ENCODE measurements at regions not wholly inside any gene's neighbourhood (a gene's known extent, or its start where the extent isn't known, plus 50 kb on each side); places are given as distances from the start of the nearest gene placed in this dataset.

- CTCF ChIA-PET = no interaction called here
- no peaks in the 10 kb centered on the region for H3K36me3 ChIP-seq (ENCODE audit: insufficient read depth, low read length)
- H3K27me3 ChIP-seq (ENCODE audit: insufficient read depth, low read length, poor library complexity, severe bottlenecking) = no peaks in the 10 kb centered on the region
- no peak overlapping the region for H3K27ac ChIP-seq (ENCODE audit: low read depth, low read length)
- H3K4me1 Mint-ChIP-seq = no peaks in the 10 kb centered on the region
- H3K4me3 ChIP-seq (ENCODE audit: low read length) = no peak overlapping the region
- POLR2A ChIA-PET = no interaction called here
- no peaks in the 10 kb centered on the region for H3K27me3 Mint-ChIP-seq
- H3K4me3 Mint-ChIP-seq = no peak overlapping the region
- no peaks in the 10 kb centered on the region for H3K36me3 Mint-ChIP-seq
- no peaks in the 10 kb centered on the region for H3K4me1 ChIP-seq (ENCODE audit: insufficient read depth, low read length)
- no peak for DNase-seq
- no peaks in the 10 kb centered on the region for H3K9me3 ChIP-seq (ENCODE audit: low read length)
- peaks cover 19 to 36% (median 30%) of the 10 kb centered on the region in 5 donors for H3K9me3 Mint-ChIP-seq
- H3K27ac Mint-ChIP-seq = no peak overlapping the region
Measured at GRCh38 chr18:43720041-43720440, 442.8 kb upstream of the SYT4 start.

GRCh38 chr18:43735570-43735969, 458.3 kb upstream of the SYT4 start:
- Mint-ChIP-seq H3K4me1 (no peaks in the 10 kb centered on the region), H3K27me3 (no peaks in the 10 kb centered on the region), H3K4me3 (no peak overlapping the region), H3K9me3 (peaks cover 0 to 14% (median 9%) of the 10 kb centered on the region in 5 donors), H3K36me3 (no peaks in the 10 kb centered on the region), H3K27ac (no peak overlapping the region)
- CTCF ChIA-PET = no interaction called here
- H3K36me3 ChIP-seq (ENCODE audit: insufficient read depth, low read length) = no peaks in the 10 kb centered on the region
- no peak overlapping the region for H3K4me3 ChIP-seq (ENCODE audit: low read length)
- H3K27me3 ChIP-seq (ENCODE audit: insufficient read depth, low read length, poor library complexity, severe bottlenecking) = no peaks in the 10 kb centered on the region
- no peak overlapping the region for H3K27ac ChIP-seq (ENCODE audit: low read depth, low read length)
- H3K4me1 ChIP-seq (ENCODE audit: insufficient read depth, low read length) = no peaks in the 10 kb centered on the region
- no peaks in the 10 kb centered on the region for H3K9me3 ChIP-seq (ENCODE audit: low read length)
- DNase-seq = no peak
- POLR2A ChIA-PET = no interaction called here

- Histone ChIP-seq H3K4me3 (ENCODE audit: low read length) (no peak overlapping the region), H3K9me3 (ENCODE audit: low read length) (no peaks in the 10 kb centered on the region), H3K27me3 (ENCODE audit: insufficient read depth, low read length, poor library complexity, severe bottlenecking) (no peaks in the 10 kb centered on the region), H3K4me1 (ENCODE audit: insufficient read depth, low read length) (no peaks in the 10 kb centered on the region), H3K36me3 (ENCODE audit: insufficient read depth, low read length) (no peaks in the 10 kb centered on the region), H3K27ac (ENCODE audit: low read depth, low read length) (no peak overlapping the region)
- no peak for DNase-seq
- Mint-ChIP-seq H3K36me3 (no peaks in the 10 kb centered on the region), H3K9me3 (peaks cover 0 to 15% (median 8%) of the 10 kb centered on the region in 5 donors), H3K4me3 (no peak overlapping the region), H3K27me3 (no peaks in the 10 kb centered on the region), H3K4me1 (no peaks in the 10 kb centered on the region), H3K27ac (no peak overlapping the region)
- ChIA-PET POLR2A (no interaction called here), CTCF (no interaction called here)
Measured at GRCh38 chr18:43744960-43745745, 467.9 kb upstream of the SYT4 start.

GRCh38 chr18:43751203-43751602, 473.9 kb upstream of the SYT4 start:
- CTCF ChIA-PET = no interaction called here
- Mint-ChIP-seq H3K36me3 (no peaks in the 10 kb centered on the region), H3K27me3 (no peaks in the 10 kb centered on the region), H3K4me1 (no peaks in the 10 kb centered on the region), H3K27ac (no peak overlapping the region), H3K9me3 (peaks cover 0 to 21% (median 6%) of the 10 kb centered on the region in 5 donors), H3K4me3 (no peak overlapping the region)
- Histone ChIP-seq H3K9me3 (ENCODE audit: low read length) (no peaks in the 10 kb centered on the region), H3K27me3 (ENCODE audit: insufficient read depth, low read length, poor library complexity, severe bottlenecking) (no peaks in the 10 kb centered on the region), H3K36me3 (ENCODE audit: insufficient read depth, low read length) (no peaks in the 10 kb centered on the region), H3K4me3 (ENCODE audit: low read length) (no peak overlapping the region), H3K27ac (ENCODE audit: low read depth, low read length) (no peak overlapping the region), H3K4me1 (ENCODE audit: insufficient read depth, low read length) (no peaks in the 10 kb centered on the region)
- DNase-seq = no peak
- POLR2A ChIA-PET = no interaction called here

- H3K27ac Mint-ChIP-seq = no peak overlapping the region
- H3K9me3 Mint-ChIP-seq = peaks cover 0 to 26% (median 7%) of the 10 kb centered on the region in 5 donors
- ChIA-PET CTCF (no interaction called here), POLR2A (no interaction called here)
- no peaks in the 10 kb centered on the region for H3K27me3 ChIP-seq (ENCODE audit: insufficient read depth, low read length, poor library complexity, severe bottlenecking)
- no peaks in the 10 kb centered on the region for H3K9me3 ChIP-seq (ENCODE audit: low read length)
- H3K4me3 Mint-ChIP-seq = no peak overlapping the region
- no peak for DNase-seq
- no peaks in the 10 kb centered on the region for H3K4me1 ChIP-seq (ENCODE audit: insufficient read depth, low read length)
- no peaks in the 10 kb centered on the region for H3K36me3 ChIP-seq (ENCODE audit: insufficient read depth, low read length)
- H3K27me3 Mint-ChIP-seq = no peaks in the 10 kb centered on the region
- no peak overlapping the region for H3K27ac ChIP-seq (ENCODE audit: low read depth, low read length)
- no peaks in the 10 kb centered on the region for H3K4me1 Mint-ChIP-seq
- H3K36me3 Mint-ChIP-seq = no peaks in the 10 kb centered on the region
- H3K4me3 ChIP-seq (ENCODE audit: low read length) = no peak overlapping the region
Measured at GRCh38 chr18:43751835-43752234, 474.5 kb upstream of the SYT4 start.

- Mint-ChIP-seq H3K27ac (no peak overlapping the region), H3K4me1 (no peaks in the 10 kb centered on the region), H3K9me3 (peaks cover 0 to 18% (median 13%) of the 10 kb centered on the region in 5 donors), H3K4me3 (no peak overlapping the region), H3K36me3 (no peaks in the 10 kb centered on the region), H3K27me3 (no peaks in the 10 kb centered on the region)
- POLR2A ChIA-PET = no interaction called here
- no peak overlapping the region for H3K4me3 ChIP-seq (ENCODE audit: low read length)
- H3K27me3 ChIP-seq (ENCODE audit: insufficient read depth, low read length, poor library complexity, severe bottlenecking) = no peaks in the 10 kb centered on the region
- no peak for DNase-seq
- H3K36me3 ChIP-seq (ENCODE audit: insufficient read depth, low read length) = no peaks in the 10 kb centered on the region
- CTCF ChIA-PET = no interaction called here
- H3K4me1 ChIP-seq (ENCODE audit: insufficient read depth, low read length) = no peaks in the 10 kb centered on the region
- no peak overlapping the region for H3K27ac ChIP-seq (ENCODE audit: low read depth, low read length)
- no peaks in the 10 kb centered on the region for H3K9me3 ChIP-seq (ENCODE audit: low read length)
Measured at GRCh38 chr18:43757273-43757672, 480.0 kb upstream of the SYT4 start.

GRCh38 chr18:43758734-43759133, 481.4 kb upstream of the SYT4 start:
- Histone ChIP-seq H3K36me3 (ENCODE audit: insufficient read depth, low read length) (no peaks in the 10 kb centered on the region), H3K27me3 (ENCODE audit: insufficient read depth, low read length, poor library complexity, severe bottlenecking) (no peaks in the 10 kb centered on the region), H3K4me1 (ENCODE audit: insufficient read depth, low read length) (no peaks in the 10 kb centered on the region), H3K4me3 (ENCODE audit: low read length) (no peak overlapping the region), H3K9me3 (ENCODE audit: low read length) (no peaks in the 10 kb centered on the region), H3K27ac (ENCODE audit: low read depth, low read length) (no peak overlapping the region)
- Mint-ChIP-seq H3K27me3 (no peaks in the 10 kb centered on the region), H3K9me3 (peaks cover 5 to 22% (median 16%) of the 10 kb centered on the region in 5 donors), H3K36me3 (no peaks in the 10 kb centered on the region), H3K27ac (no peak overlapping the region), H3K4me3 (no peak overlapping the region), H3K4me1 (no peaks in the 10 kb centered on the region)
- POLR2A ChIA-PET = no interaction called here
- CTCF ChIA-PET = no interaction called here
- DNase-seq = no peak

- H3K4me1 ChIP-seq (ENCODE audit: insufficient read depth, low read length) = no peaks in the 10 kb centered on the region
- H3K27ac ChIP-seq (ENCODE audit: low read depth, low read length) = no peak overlapping the region
- no peaks in the 10 kb centered on the region for H3K4me1 Mint-ChIP-seq
- no peaks in the 10 kb centered on the region for H3K36me3 Mint-ChIP-seq
- no peaks in the 10 kb centered on the region for H3K36me3 ChIP-seq (ENCODE audit: insufficient read depth, low read length)
- ChIA-PET POLR2A (no interaction called here), CTCF (no interaction called here)
- H3K27ac Mint-ChIP-seq = no peak overlapping the region
- no peaks in the 10 kb centered on the region for H3K9me3 ChIP-seq (ENCODE audit: low read length)
- no peak overlapping the region for H3K4me3 ChIP-seq (ENCODE audit: low read length)
- peaks cover 5 to 22% (median 14%) of the 10 kb centered on the region in 5 donors for H3K9me3 Mint-ChIP-seq
- no peaks in the 10 kb centered on the region for H3K27me3 Mint-ChIP-seq
- no peak for DNase-seq
- H3K27me3 ChIP-seq (ENCODE audit: insufficient read depth, low read length, poor library complexity, severe bottlenecking) = no peaks in the 10 kb centered on the region
- H3K4me3 Mint-ChIP-seq = no peak overlapping the region
Measured at GRCh38 chr18:43760010-43760409, 482.7 kb upstream of the SYT4 start.

Data from CD8-positive, alpha-beta memory T cell (primary cell).